ENCODE measurements at regions not wholly inside any gene's neighbourhood (a gene's known extent, or its start where the extent isn't known, plus 50 kb on each side); places are given as distances from the start of the nearest gene placed in this dataset.

DNA sequence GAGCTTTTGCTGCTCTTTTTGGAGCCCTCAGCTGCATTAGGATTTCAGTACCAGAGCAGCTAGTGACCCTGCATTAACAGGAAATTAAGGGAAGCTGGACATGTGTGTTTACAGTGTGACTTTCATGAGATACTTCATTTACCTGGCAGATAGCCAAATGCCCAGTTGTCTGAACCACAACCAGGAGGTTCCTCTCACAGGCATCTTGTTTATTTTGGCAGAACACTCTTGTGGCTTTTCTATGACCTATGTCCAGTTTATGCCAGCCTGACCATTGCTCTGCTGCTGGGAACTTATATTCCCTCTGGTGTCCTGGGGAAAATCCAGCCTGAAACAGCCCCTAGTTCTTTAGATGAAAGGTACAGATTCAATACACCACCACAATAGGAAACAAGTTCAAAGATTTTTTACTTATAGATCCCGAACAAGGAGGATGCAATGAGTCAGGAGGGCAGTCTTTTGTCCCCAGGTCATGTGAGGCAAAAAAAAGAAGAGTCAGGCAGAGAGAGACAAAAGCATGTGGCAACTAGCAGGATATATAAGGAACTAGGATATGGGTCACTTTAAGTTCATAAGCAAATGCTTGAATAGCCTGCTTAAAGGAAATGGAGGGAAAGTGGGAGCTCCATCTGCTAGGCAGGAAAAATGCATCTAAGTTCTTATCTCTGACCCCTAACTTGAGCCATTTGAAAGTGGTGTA lies 379.3 kb downstream of the INSC start:
- TF ChIP-seq, protein P1, sequence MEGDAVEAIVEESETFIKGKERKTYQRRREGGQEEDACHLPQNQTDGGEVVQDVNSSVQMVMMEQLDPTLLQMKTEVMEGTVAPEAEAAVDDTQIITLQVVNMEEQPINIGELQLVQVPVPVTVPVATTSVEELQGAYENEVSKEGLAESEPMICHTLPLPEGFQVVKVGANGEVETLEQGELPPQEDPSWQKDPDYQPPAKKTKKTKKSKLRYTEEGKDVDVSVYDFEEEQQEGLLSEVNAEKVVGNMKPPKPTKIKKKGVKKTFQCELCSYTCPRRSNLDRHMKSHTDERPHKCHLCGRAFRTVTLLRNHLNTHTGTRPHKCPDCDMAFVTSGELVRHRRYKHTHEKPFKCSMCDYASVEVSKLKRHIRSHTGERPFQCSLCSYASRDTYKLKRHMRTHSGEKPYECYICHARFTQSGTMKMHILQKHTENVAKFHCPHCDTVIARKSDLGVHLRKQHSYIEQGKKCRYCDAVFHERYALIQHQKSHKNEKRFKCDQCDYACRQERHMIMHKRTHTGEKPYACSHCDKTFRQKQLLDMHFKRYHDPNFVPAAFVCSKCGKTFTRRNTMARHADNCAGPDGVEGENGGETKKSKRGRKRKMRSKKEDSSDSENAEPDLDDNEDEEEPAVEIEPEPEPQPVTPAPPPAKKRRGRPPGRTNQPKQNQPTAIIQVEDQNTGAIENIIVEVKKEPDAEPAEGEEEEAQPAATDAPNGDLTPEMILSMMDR (conservative IDR thresholded peaks at IDR 0.05; ENCODE audit: low read length) = no peak
- no peak for TF ChIP-seq EZH2phosphoT487 (IDR thresholded peaks at IDR 0.05; ENCODE audit: borderline replicate concordance)
